CD14-positive monocyte (primary cell): ENCODE measurements at regions not wholly inside any gene's neighbourhood (a gene's known extent, or its start where the extent isn't known, plus 50 kb on each side); places are given as distances from the start of the nearest gene placed in this dataset.

Source experiments
- DNase-seq, 3 donors: peaks; one replicate each; pipeline ENCODE4 v3.0.0-alpha.2; 2011 to 2022
- H2AFZ ChIP-seq: 2 replicates; pipeline ENCODE4 v1.6.0; 2012; ENCODE audit warnings: mild to moderate bottlenecking, low read depth, low read length, inconsistent platforms; ENCODE audit not compliant: insufficient read depth, poor library complexity, severe bottlenecking
- H3K27ac ChIP-seq, 2 donors: 1 replicate in 1 of 2; 2 replicates in 1 of 2; pipeline ENCODE4 v1.5.1; 2012 to 2013; ENCODE audit warnings: low read length in 2 of 2, control low read depth in 1 of 2, inconsistent platforms in 1 of 2, low read depth in 1 of 2, mild to moderate bottlenecking in 1 of 2
- H3K27me3 ChIP-seq, 2 donors: one replicate each; pipeline versions ENCODE4 v1.6.0 to v1.6.1; 2011 to 2013; ENCODE audit warnings: low read length in 2 of 2; ENCODE audit not compliant: control insufficient read depth in 2 of 2, insufficient read depth in 2 of 2
- H3K36me3 ChIP-seq, 2 donors: replicated peaks in 1 of 2; 1 replicate in 1 of 2; 2 replicates in 1 of 2; pipeline versions ENCODE4 v1.5.1 to v1.6.1; 2012 to 2013; ENCODE audit warnings: low read length in 2 of 2, control low read depth in 1 of 2, inconsistent platforms in 1 of 2, mild to moderate bottlenecking in 1 of 2; ENCODE audit not compliant: insufficient read depth in 2 of 2, control insufficient read depth in 1 of 2
- H3K4me1 ChIP-seq, 2 donors: 1 replicate in 1 of 2; 2 replicates in 1 of 2; pipeline versions ENCODE4 v1.5.1 to v1.6.1; 2012 to 2013; ENCODE audit warnings: low read length in 2 of 2, control low read depth in 1 of 2, inconsistent platforms in 1 of 2, mild to moderate bottlenecking in 1 of 2, moderate library complexity in 1 of 2; ENCODE audit not compliant: insufficient read depth in 2 of 2, control insufficient read depth in 1 of 2
- H3K4me2 ChIP-seq: replicated peaks from 2 replicates; pipeline ENCODE3; 2012; ENCODE audit warnings: low read length, moderate library complexity, mild to moderate bottlenecking; ENCODE audit not compliant: poor library complexity, severe bottlenecking; ENCODE audit errors: extremely low read depth
- H3K4me3 ChIP-seq, 3 experiments: fragments of 200-600 bp in 1 of 3; sonication (generic) in 1 of 3; replicated peaks in 1 of 3; 1 replicate in 2 of 3; 2 replicates in 1 of 3; pipeline ENCODE4 v1.5.1; 2011 to 2013; ENCODE audit warnings: low read length in 3 of 3, mild to moderate bottlenecking in 3 of 3, control low read depth in 2 of 3, low read depth in 2 of 3, inconsistent platforms in 1 of 3, moderate library complexity in 1 of 3
- H3K79me2 ChIP-seq: 2 replicates; pipeline ENCODE4 v1.6.0; 2012; ENCODE audit warnings: mild to moderate bottlenecking, control low read depth, inconsistent platforms, low read length, moderate library complexity; ENCODE audit not compliant: insufficient read depth
- H3K9ac ChIP-seq: 2 replicates; pipeline ENCODE4 v1.6.0; 2017; ENCODE audit warnings: low read length, mild to moderate bottlenecking; ENCODE audit not compliant: insufficient read depth, poor library complexity, severe bottlenecking
- H3K9me3 ChIP-seq, 2 donors: replicated peaks in 1 of 2; 1 replicate in 1 of 2; 2 replicates in 1 of 2; pipeline versions ENCODE4 v1.5.1 to v1.6.1; 2012 to 2013; ENCODE audit warnings: low read length in 2 of 2, control low read depth in 1 of 2; ENCODE audit not compliant: control insufficient read depth in 1 of 2, insufficient read depth in 1 of 2
- H4K20me1 ChIP-seq: 2 replicates; pipeline ENCODE4 v1.6.0; 2012; ENCODE audit warnings: mild to moderate bottlenecking, low read length, control low read depth, moderate library complexity; ENCODE audit not compliant: insufficient read depth
- H3K27ac Mint-ChIP-seq, 7 donors: one replicate each; pipeline ENCODE4 v1.8.0; 2020; ENCODE audit warnings: mild to moderate bottlenecking in 7 of 7, mixed read lengths in 7 of 7, moderate library complexity in 6 of 7, inconsistent platforms in 2 of 7
- H3K27me3 Mint-ChIP-seq, 3 donors: one replicate each; pipeline ENCODE4 v1.8.0; 2021 to 2022; ENCODE audit warnings: low read depth in 3 of 3, mild to moderate bottlenecking in 3 of 3, mixed read lengths in 3 of 3, moderate library complexity in 3 of 3, inconsistent platforms in 1 of 3
- H3K36me3 Mint-ChIP-seq, 2 donors: one replicate each; pipeline ENCODE4 v1.8.0; 2020; ENCODE audit warnings: mixed read lengths in 2 of 2, inconsistent platforms in 1 of 2, mild to moderate bottlenecking in 1 of 2
- H3K4me1 Mint-ChIP-seq: one replicate; pipeline ENCODE4 v1.8.0; 2020; ENCODE audit warnings: mild to moderate bottlenecking, mixed read lengths
- H3K4me3 Mint-ChIP-seq, 2 donors: one replicate each; pipeline ENCODE4 v1.8.0; 2020; ENCODE audit warnings: mild to moderate bottlenecking in 2 of 2, mixed read lengths in 2 of 2, moderate library complexity in 1 of 2
- H3K9me3 Mint-ChIP-seq, 7 donors: one replicate each; pipeline ENCODE4 v1.8.0; 2020 to 2022; ENCODE audit warnings: mixed read lengths in 7 of 7, mild to moderate bottlenecking in 6 of 7, moderate library complexity in 6 of 7, inconsistent platforms in 2 of 7
- WGBS: methylation state at CpG from one replicate; pipeline ENCODE4 v1.1.5; 2013; ENCODE audit warnings: missing lambda C conversion rate; ENCODE audit not compliant: insufficient coverage; 5-methylcytosine and 5-hydroxymethylcytosine counted together
- intact Hi-C, 2 donors: fragments of 100-400 bp; cut with micrococcal nuclease; formaldehyde crosslinking; loops; one replicate each; pipeline versions ENCODE4 v1.15.0 to v1.15.1; 2023
- TF ChIP-seq, protein P1 (sequence below): fragments of 200-600 bp; IDR thresholded peaks from one replicate; pipeline ENCODE4 v1.8.0; 2022; ENCODE audit warnings: antibody characterized with exemption, mild to moderate bottlenecking

DNA sequence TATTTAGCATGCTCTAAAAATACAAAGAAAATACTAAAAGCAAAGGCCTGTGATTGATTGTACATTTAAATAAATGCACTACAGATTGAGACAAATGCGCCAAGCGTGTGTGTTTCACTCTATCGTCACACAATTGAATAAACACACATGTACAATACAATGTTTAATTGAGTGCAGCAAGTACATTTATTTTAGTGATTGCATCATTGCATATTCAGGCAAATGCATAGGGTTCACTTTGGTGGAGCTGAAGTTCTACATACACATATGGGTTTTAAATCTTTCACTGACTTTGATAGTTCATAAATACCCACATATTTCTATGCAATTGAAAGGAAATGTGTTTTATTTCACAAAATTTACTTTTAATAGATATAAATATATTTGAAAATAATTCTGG lies 750.6 kb upstream of the MMS22L start:
- H3K36me3 ChIP-seq: no peaks in the 10 kb centered on the region
- no peak overlapping the region for H3K9ac ChIP-seq
- no peaks in the 10 kb centered on the region for H4K20me1 ChIP-seq
- intact Hi-C loops: no loop called here
- H3K79me2 ChIP-seq: no peaks in the 10 kb centered on the region
- H3K4me1 ChIP-seq: no peaks in the 10 kb centered on the region
- no peak overlapping the region for H3K4me3 Mint-ChIP-seq
- no peaks in the 10 kb centered on the region for H3K9me3 Mint-ChIP-seq
- H3K27me3 ChIP-seq: no peaks in the 10 kb centered on the region
- no peaks in the 10 kb centered on the region for H3K27me3 Mint-ChIP-seq
- no peaks in the 10 kb centered on the region for H3K36me3 Mint-ChIP-seq
- H3K27ac ChIP-seq: no peak overlapping the region
- no peaks in the 10 kb centered on the region for H3K9me3 ChIP-seq
- H3K27ac Mint-ChIP-seq: no peak overlapping the region
- H3K4me2 ChIP-seq: no peak overlapping the region
- no peak overlapping the region for H2AFZ ChIP-seq
- no CpG with 5 or more reads among the region's 3 CpGs for WGBS
- H3K4me3 ChIP-seq: no peak overlapping the region
- TF ChIP-seq, protein P1, sequence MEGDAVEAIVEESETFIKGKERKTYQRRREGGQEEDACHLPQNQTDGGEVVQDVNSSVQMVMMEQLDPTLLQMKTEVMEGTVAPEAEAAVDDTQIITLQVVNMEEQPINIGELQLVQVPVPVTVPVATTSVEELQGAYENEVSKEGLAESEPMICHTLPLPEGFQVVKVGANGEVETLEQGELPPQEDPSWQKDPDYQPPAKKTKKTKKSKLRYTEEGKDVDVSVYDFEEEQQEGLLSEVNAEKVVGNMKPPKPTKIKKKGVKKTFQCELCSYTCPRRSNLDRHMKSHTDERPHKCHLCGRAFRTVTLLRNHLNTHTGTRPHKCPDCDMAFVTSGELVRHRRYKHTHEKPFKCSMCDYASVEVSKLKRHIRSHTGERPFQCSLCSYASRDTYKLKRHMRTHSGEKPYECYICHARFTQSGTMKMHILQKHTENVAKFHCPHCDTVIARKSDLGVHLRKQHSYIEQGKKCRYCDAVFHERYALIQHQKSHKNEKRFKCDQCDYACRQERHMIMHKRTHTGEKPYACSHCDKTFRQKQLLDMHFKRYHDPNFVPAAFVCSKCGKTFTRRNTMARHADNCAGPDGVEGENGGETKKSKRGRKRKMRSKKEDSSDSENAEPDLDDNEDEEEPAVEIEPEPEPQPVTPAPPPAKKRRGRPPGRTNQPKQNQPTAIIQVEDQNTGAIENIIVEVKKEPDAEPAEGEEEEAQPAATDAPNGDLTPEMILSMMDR: no peak
- no peaks in the 10 kb centered on the region for H3K4me1 Mint-ChIP-seq
- no peak for DNase-seq

DNA sequence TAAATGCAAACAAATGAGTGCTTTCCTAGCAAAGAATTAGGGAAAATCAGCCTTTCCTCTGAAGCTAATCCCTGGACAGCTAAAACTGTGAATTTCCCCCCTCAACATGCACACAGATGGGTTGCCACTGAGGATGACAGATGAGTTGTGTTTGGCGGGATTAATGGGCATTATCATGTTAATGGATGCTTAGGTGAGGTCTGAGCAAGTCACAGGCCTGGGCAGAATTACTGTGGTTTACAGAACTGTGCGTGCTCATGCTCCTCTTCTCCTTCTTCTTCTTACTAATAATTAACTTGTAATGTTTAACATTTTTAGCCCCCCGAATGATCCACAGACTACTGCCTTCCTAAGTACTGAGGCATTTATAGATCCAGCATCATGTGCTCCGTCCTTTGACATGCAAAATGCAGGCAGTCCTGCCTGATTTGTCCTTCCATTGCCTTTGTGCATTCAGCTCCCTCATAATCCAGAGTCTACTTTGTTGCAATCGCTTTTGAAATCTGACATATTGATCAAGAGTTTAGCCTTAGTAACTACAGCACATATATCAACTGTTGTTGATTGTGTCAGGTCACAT lies 753.4 kb upstream of the MMS22L start:
- Histone ChIP-seq H3K4me1 (no peaks in the 10 kb centered on the region), H2AFZ (no peak overlapping the region), H3K36me3 (no peaks in the 10 kb centered on the region), H4K20me1 (no peaks in the 10 kb centered on the region), H3K27me3 (no peaks in the 10 kb centered on the region), H3K79me2 (no peaks in the 10 kb centered on the region), H3K9me3 (no peaks in the 10 kb centered on the region), H3K27ac (no peak overlapping the region), H3K9ac (no peak overlapping the region), H3K4me3 (no peak overlapping the region), H3K4me2 (no peak overlapping the region)
- DNase-seq: no peak
- TF ChIP-seq, protein P1: no peak
- 55% methylated on average over 2 of the region's 5 CpGs for WGBS
- Mint-ChIP-seq H3K36me3 (no peaks in the 10 kb centered on the region), H3K4me1 (no peaks in the 10 kb centered on the region), H3K9me3 (no peaks in the 10 kb centered on the region), H3K27me3 (peaks cover 0 to 1% (median 0%) of the 10 kb centered on the region in 3 donors), H3K4me3 (no peak overlapping the region), H3K27ac (no peak overlapping the region)
- intact Hi-C loops: no loop called here
